ENCODE measurements at regions not wholly inside any gene's neighbourhood (a gene's known extent, or its start where the extent isn't known, plus 50 kb on each side); places are given as distances from the start of the nearest gene placed in this dataset.

GRCh38 chr3:74375653-74376052, 238.8 kb downstream of the CNTN3 start:
- no peak for FAIRE-seq
- TF ChIP-seq POU2F2 (IDR thresholded peaks at IDR 0.05; ENCODE audit: low read depth, low read length): no peak
- no peak for TF ChIP-seq POLR2AphosphoS5 (IDR thresholded peaks at IDR 0.05; ENCODE audit: low read depth, low read length)
- TF ChIP-seq SPI1 (IDR thresholded peaks at IDR 0.05; ENCODE audit: low read depth, low read length): no peak
- no peak for TF ChIP-seq PAX5 (IDR thresholded peaks at IDR 0.05; ENCODE audit: insufficient read depth, low read length, severe bottlenecking)
- TF ChIP-seq POLR2A (IDR thresholded peaks at IDR 0.05; ENCODE audit: low read depth, low read length): no peak
- TF ChIP-seq TAF1 (IDR thresholded peaks at IDR 0.05; ENCODE audit: low read depth, low read length): no peak
- DNase-seq (ENCODE audit: insufficient read length, low spot score): no peak

- TF ChIP-seq POLR2A (IDR thresholded peaks at IDR 0.05; ENCODE audit: low read depth, low read length) (no peak), POLR2AphosphoS5 (IDR thresholded peaks at IDR 0.05; ENCODE audit: low read depth, low read length) (no peak), POU2F2 (IDR thresholded peaks at IDR 0.05; ENCODE audit: low read depth, low read length) (no peak), SPI1 (IDR thresholded peaks at IDR 0.05; ENCODE audit: low read depth, low read length) (no peak), TAF1 (IDR thresholded peaks at IDR 0.05; ENCODE audit: low read depth, low read length) (no peak), PAX5 (IDR thresholded peaks at IDR 0.05; ENCODE audit: insufficient read depth, low read length, severe bottlenecking) (no peak)
- DNase-seq (ENCODE audit: insufficient read length, low spot score): no peak
- FAIRE-seq: no peak
Measured at GRCh38 chr3:74372743-74373142, 241.7 kb downstream of the CNTN3 start.

GRCh38 chr3:74370342-74370741, 244.1 kb downstream of the CNTN3 start:
- DNase-seq (ENCODE audit: insufficient read length, low spot score) (no peak), FAIRE-seq (no peak)
- TF ChIP-seq POLR2A (IDR thresholded peaks at IDR 0.05; ENCODE audit: low read depth, low read length): no peak
- no peak for TF ChIP-seq PAX5 (IDR thresholded peaks at IDR 0.05; ENCODE audit: insufficient read depth, low read length, severe bottlenecking)
- no peak for TF ChIP-seq SPI1 (IDR thresholded peaks at IDR 0.05; ENCODE audit: low read depth, low read length)
- TF ChIP-seq POU2F2 (IDR thresholded peaks at IDR 0.05; ENCODE audit: low read depth, low read length): no peak
- TF ChIP-seq POLR2AphosphoS5 (IDR thresholded peaks at IDR 0.05; ENCODE audit: low read depth, low read length): no peak
- no peak for TF ChIP-seq TAF1 (IDR thresholded peaks at IDR 0.05; ENCODE audit: low read depth, low read length)

GRCh38 chr3:74366331-74366730, 248.1 kb downstream of the CNTN3 start:
- no peak for FAIRE-seq
- no peak for DNase-seq (ENCODE audit: insufficient read length, low spot score)
- TF ChIP-seq POLR2AphosphoS5 (IDR thresholded peaks at IDR 0.05; ENCODE audit: low read depth, low read length) (no peak), TAF1 (IDR thresholded peaks at IDR 0.05; ENCODE audit: low read depth, low read length) (no peak), POU2F2 (IDR thresholded peaks at IDR 0.05; ENCODE audit: low read depth, low read length) (no peak), POLR2A (IDR thresholded peaks at IDR 0.05; ENCODE audit: low read depth, low read length) (no peak), SPI1 (IDR thresholded peaks at IDR 0.05; ENCODE audit: low read depth, low read length) (no peak), PAX5 (IDR thresholded peaks at IDR 0.05; ENCODE audit: insufficient read depth, low read length, severe bottlenecking) (no peak)

GRCh38 chr3:74363346-74363745, 251.1 kb downstream of the CNTN3 start:
- FAIRE-seq (no peak), DNase-seq (ENCODE audit: insufficient read length, low spot score) (no peak)
- TF ChIP-seq POLR2AphosphoS5 (IDR thresholded peaks at IDR 0.05; ENCODE audit: low read depth, low read length): no peak
- TF ChIP-seq TAF1 (IDR thresholded peaks at IDR 0.05; ENCODE audit: low read depth, low read length): no peak
- no peak for TF ChIP-seq SPI1 (IDR thresholded peaks at IDR 0.05; ENCODE audit: low read depth, low read length)
- no peak for TF ChIP-seq PAX5 (IDR thresholded peaks at IDR 0.05; ENCODE audit: insufficient read depth, low read length, severe bottlenecking)
- no peak for TF ChIP-seq POLR2A (IDR thresholded peaks at IDR 0.05; ENCODE audit: low read depth, low read length)
- no peak for TF ChIP-seq POU2F2 (IDR thresholded peaks at IDR 0.05; ENCODE audit: low read depth, low read length)

GRCh38 chr3:74360406-74360805, 254.1 kb downstream of the CNTN3 start:
- no peak for FAIRE-seq
- no peak for DNase-seq (ENCODE audit: insufficient read length, low spot score)

GRCh38 chr3:74357881-74358280, 256.6 kb downstream of the CNTN3 start:
- DNase-seq (ENCODE audit: insufficient read length, low spot score) (no peak), FAIRE-seq (no peak)
- TF ChIP-seq PAX5 (IDR thresholded peaks at IDR 0.05; ENCODE audit: insufficient read depth, low read length, severe bottlenecking): no peak

More at GRCh38 chr3:74360406-74360805, 254.1 kb downstream of the CNTN3 start:
- no peak for TF ChIP-seq POLR2A (IDR thresholded peaks at IDR 0.05; ENCODE audit: low read depth, low read length)
- TF ChIP-seq TAF1 (IDR thresholded peaks at IDR 0.05; ENCODE audit: low read depth, low read length): no peak
- TF ChIP-seq SPI1 (IDR thresholded peaks at IDR 0.05; ENCODE audit: low read depth, low read length): no peak

- DNase-seq (ENCODE audit: insufficient read length, low spot score) (no peak), FAIRE-seq (no peak)
- TF ChIP-seq SPI1 (IDR thresholded peaks at IDR 0.05; ENCODE audit: low read depth, low read length) (no peak), TAF1 (IDR thresholded peaks at IDR 0.05; ENCODE audit: low read depth, low read length) (no peak), POLR2A (IDR thresholded peaks at IDR 0.05; ENCODE audit: low read depth, low read length) (no peak), POU2F2 (IDR thresholded peaks at IDR 0.05; ENCODE audit: low read depth, low read length) (no peak), PAX5 (IDR thresholded peaks at IDR 0.05; ENCODE audit: insufficient read depth, low read length, severe bottlenecking) (no peak), POLR2AphosphoS5 (IDR thresholded peaks at IDR 0.05; ENCODE audit: low read depth, low read length) (no peak)
Measured at GRCh38 chr3:74353039-74353438, 261.4 kb downstream of the CNTN3 start.

- FAIRE-seq: no peak
- TF ChIP-seq POLR2A (IDR thresholded peaks at IDR 0.05; ENCODE audit: low read depth, low read length) (no peak), SPI1 (IDR thresholded peaks at IDR 0.05; ENCODE audit: low read depth, low read length) (no peak), POLR2AphosphoS5 (IDR thresholded peaks at IDR 0.05; ENCODE audit: low read depth, low read length) (no peak), PAX5 (IDR thresholded peaks at IDR 0.05; ENCODE audit: insufficient read depth, low read length, severe bottlenecking) (no peak), POU2F2 (IDR thresholded peaks at IDR 0.05; ENCODE audit: low read depth, low read length) (no peak), TAF1 (IDR thresholded peaks at IDR 0.05; ENCODE audit: low read depth, low read length) (no peak)
- no peak for DNase-seq (ENCODE audit: insufficient read length, low spot score)
Measured at GRCh38 chr3:74352166-74352565, 262.3 kb downstream of the CNTN3 start.

GRCh38 chr3:74351213-74351612, 263.2 kb downstream of the CNTN3 start:
- DNase-seq (ENCODE audit: insufficient read length, low spot score) (no peak), FAIRE-seq (no peak)
- TF ChIP-seq TAF1 (IDR thresholded peaks at IDR 0.05; ENCODE audit: low read depth, low read length): no peak
- TF ChIP-seq POLR2AphosphoS5 (IDR thresholded peaks at IDR 0.05; ENCODE audit: low read depth, low read length): no peak
- TF ChIP-seq PAX5 (IDR thresholded peaks at IDR 0.05; ENCODE audit: insufficient read depth, low read length, severe bottlenecking): no peak
- no peak for TF ChIP-seq POU2F2 (IDR thresholded peaks at IDR 0.05; ENCODE audit: low read depth, low read length)
- no peak for TF ChIP-seq POLR2A (IDR thresholded peaks at IDR 0.05; ENCODE audit: low read depth, low read length)
- no peak for TF ChIP-seq SPI1 (IDR thresholded peaks at IDR 0.05; ENCODE audit: low read depth, low read length)

All from GM12891 (cell line).